GM19438 (cell line): ENCODE measurements at regions not wholly inside any gene's neighbourhood (a gene's known extent, or its start where the extent isn't known, plus 50 kb on each side); places are given as distances from the start of the nearest gene placed in this dataset.

Source experiments
- ATAC-seq: cut with Tn5 transposase; IDR thresholded peaks from one replicate; pipeline ENCODE4 v1.9.1; 2021; ENCODE audit warnings: low read depth; ENCODE audit not compliant: unreplicated experiment

DNA sequence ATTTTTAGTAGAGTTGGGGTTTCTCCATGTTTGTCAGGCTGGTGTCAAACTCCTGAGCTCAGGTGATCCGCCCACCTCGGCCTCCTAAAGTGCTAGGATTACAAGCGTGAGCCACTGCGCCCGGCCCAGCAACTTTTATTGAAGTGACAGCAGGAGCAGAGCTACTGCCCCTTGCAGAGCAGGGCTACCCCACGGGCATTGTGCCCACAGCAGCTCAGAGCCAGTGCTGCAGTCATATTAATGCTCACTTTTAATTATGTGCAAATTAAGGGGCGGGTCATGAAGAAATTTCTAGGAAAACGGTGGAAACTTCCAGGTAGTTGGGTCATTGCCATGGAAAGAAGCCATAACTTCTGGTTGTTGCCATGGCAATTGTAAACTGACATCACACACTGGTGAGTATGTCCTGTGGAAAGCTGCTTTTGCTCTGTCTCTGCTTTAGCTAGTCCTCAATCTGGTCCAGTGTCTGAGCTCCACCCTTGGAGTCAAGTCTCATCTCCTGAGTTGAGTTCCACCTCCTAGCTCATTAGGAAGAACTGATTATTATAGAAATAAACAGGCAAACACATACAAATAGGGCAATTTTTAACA lies 127.3 kb upstream of the ADGRL4 start:
- no peak for ATAC-seq

DNA sequence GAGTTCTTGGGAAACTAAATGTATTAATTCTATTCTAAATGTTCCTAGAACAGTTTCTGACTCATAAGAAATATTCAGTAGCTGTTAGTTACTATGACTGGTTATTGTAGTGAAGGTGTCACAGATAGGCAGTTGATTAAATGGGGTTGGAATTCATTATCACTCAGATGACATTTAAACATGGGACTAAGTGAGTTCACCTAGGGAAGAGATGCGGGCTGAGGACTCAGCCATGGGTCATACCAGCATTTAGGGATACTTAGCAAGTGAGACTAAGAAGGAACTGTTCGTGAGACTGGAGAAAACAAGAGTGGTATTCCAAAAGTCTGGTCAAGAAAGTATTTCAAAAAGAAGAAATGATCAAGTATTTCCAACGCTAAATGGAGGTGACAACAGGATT lies 125.1 kb upstream of the ADGRL4 start:
- ATAC-seq = no peak

DNA sequence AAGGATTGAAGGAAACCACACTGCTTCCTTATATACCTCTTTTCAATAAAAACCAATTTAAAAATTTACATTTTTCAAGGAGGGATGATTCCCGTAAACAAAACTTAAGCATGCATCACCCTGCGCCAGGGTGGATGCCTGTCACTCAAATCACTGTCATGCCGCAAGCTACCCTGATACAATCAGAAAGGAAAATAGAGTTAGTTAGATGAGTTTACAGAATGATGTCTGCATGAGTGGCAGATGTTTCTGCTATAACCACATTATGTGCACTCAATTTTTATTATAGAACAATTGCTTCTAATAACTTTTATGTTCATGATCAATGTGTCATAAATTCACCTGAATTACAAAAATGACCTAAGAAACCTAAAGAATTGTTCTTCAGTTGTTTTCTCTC lies 123.4 kb upstream of the ADGRL4 start:
- no peak for ATAC-seq

DNA sequence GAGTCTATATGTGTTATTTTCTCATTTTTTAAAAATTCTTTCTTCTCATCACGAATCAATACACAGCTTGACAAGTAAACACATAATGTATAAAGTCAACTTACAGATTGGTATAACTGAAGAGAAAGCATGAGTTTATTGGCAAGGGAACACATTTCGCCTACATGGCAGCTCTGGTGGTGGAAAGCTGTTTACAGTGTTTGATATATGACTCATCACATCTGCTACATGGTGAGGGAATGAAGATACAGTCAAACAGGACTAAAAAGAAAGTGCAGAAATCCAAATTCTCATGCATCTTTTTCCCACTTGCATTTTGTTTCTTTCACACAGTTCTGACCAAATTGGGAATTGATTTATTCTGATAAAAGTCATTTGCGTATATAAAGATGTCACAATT lies 122.2 kb upstream of the ADGRL4 start:
- ATAC-seq = no peak

DNA sequence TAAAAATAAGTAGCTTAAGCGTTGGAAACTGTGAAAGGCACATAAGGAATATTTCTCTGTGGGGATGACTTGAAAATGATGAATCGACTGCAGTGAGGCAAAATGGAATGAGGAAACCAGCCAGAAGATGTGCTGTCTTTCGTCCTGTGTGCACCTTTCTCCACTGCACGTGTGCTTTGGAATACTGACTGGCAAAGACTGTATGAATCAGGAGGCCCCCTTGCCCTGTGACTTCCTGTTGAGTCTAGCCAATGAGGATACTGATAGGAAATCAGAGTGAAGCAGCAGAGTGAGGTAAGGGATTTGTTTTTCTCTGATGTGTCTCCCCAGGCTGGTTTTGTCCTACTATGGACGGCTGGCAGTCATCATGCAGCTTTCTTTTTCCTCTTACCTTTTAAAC lies 118.2 kb upstream of the ADGRL4 start:
- no peak for ATAC-seq

DNA sequence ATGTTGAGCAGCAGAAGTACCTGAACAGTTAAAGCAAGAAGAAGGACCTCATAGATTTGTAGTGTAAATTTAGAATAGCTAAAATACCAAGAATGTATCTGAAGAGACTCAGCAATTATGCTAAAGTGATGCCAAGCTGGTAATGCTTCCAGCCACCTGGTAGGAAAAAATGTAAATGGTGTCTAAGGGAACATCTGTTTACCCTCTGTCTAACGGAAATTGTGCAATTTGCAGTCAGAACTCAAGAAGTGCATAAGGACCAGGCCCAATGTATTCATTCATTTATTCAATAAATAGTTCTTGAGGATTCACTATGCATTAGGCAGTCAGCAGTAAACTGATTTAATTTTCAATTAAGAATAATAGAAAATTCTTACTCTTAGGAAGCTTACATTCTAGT lies 116.0 kb upstream of the ADGRL4 start:
- ATAC-seq = no peak

DNA sequence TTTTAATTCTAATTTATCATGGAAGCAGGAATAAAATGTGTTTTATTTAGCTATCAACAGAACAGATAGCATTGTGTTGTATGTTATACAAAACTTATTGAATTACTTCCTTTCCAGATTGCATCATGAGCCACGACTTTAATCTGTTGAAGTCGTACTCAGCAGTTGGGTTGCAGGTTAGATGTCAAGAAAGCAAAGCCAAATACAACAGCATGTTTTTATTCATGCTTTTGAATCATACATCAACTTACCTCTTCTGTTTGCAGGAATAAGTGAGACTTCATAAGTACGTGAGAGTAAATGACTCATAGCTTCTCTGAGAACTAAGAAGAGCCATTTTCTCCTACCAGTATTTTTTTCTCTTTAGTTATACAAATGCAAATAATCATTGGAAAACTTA lies 110.8 kb upstream of the ADGRL4 start:
- no peak for ATAC-seq

DNA sequence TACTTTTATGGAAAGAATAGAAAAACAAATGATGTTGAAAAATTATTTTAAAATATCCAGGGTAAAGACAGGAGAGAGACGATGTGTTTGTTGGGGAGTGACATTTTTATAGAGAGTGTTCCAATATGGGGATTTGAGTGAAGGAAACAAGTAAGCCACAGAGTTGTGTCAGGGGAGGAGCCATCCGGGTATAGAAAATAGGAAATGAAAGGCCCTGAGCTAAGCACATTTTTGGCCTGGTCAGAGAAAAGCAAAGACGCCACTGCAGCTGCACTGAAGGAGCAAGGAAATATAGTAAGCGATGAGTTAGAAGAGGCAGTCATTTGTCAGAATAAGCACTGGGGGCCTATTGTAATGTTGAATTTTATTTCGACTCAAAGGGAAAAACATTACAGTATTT lies 107.3 kb upstream of the ADGRL4 start:
- no peak for ATAC-seq

DNA sequence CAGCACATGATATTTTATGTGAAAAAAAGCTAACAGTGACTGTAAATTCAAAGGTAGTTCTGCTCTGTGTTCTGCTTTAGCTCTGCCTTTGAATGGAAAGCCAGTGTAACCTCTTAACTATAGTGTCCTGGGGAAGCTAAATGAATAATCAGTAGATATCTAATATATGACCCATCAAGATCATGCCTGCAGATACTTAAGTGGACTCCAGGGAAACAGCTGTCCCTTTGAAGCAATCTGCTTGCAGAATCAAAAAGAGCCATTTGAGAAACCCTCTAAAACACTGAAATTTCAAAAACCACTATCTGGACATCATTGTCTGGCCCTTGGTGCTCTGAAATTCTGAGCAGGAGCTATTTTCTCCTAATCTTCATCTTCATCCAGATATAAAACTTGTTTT lies 104.2 kb upstream of the ADGRL4 start:
- no peak for ATAC-seq

DNA sequence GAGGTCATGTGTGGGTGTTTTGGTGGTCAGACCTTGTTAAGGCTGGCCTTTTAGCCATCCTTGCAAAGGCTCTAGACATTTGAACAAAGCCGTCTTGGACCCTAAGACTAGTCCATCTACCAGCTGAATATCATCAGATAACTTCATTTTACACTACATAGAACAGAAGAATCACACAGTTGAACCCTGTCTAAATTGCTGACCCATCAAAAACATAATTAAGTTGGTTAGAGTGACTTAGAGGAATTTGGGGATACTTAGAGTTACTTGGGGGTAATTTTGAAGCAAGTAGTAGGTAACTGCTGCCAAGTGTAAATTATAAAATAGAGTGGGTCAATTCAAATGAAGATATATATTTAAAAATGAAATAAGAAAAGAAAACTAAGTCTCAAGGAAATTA lies 102.9 kb upstream of the ADGRL4 start:
- no peak for ATAC-seq

DNA sequence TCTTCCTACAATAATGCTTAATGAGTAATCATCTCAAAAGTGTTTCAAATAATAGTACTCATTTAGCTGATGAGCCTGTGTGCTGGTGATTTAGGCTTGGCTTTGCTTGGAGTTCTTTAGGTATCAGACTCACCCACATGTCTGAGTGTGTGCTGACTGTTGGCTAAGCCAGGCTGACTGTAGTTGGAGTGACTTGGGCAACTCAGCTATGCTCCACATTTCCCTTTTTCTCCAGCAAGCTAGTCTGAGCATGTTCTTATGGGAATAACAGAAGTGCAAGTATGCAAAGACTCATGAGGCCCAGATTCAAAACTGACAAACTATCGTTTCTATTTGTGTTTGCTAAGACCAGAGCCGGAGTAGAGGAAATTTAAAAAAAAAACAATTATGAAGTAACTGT lies 99.0 kb upstream of the ADGRL4 start:
- ATAC-seq = no peak

DNA sequence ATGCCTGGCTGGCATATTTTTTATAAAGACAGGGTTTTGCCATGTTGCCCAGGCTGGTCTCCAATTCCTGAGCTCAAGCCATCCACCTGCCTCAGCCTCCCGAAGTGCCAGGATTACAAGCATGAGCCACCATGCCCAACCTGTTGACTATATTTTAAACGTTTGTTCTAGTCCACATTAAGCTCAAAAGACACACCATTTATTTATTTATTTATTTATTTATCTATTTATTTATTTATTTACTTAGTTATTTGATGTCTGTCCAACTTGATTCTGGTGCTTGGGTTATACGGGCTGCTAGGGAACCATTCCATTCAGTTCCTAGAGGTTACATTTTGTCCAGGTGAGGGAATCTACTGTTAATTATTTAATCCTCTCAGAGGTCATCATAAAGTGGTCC lies 98.1 kb upstream of the ADGRL4 start:
- no peak for ATAC-seq

DNA sequence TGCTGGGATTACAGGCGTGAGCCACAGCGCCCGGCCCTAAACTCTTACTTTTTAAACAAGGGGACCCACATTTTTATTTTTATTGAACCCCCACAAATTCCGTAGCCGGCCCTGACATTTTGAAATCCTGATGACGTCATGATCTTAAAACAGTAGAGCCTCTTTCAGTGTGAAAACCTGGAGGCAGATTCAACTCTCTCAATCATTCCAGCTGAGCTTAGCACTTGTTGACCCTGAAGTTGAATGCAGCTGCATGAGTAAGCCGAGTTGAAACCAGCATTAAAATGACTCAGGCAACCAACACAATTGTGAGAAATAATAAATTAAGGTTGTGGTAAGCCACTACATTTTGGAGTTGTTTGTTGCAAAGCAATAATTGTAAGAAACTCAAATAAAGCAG lies 93.9 kb upstream of the ADGRL4 start:
- no peak for ATAC-seq

DNA sequence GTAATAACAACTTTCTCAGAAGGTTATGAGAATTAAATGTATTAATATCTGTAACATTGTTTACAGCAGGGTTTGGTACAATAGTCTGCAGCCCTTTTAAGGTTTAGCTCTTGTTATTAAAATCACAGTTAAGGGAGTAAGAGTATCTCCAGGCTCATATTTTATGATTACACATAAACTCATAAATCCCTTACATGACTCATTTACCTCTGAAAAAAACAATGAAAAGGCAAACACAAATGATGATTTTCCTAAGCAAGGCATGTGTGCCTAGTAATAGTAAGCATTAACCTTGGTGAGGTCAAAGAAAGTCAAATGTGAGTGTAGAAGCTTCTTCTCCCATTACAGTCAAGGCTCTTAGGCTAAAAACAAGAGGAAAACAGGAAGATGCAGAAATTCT lies 84.5 kb upstream of the ADGRL4 start:
- no peak for ATAC-seq

DNA sequence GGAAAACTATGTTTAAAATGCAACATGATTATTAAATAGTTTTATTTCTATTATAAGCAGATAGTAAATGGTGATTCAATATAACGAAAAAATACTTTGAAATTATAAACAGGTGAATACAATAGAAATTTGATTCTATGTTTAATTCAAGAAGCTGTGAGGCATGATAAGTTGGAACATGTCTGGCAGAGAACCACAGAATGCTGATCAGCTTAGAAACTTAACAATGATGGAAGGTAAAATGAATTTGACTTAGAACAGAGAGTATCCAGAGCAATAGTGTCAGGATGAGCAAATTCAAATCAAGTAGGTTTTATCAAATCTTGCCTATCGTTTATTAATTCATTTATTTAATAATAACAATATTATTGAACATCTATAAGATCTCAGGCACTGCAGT lies 83.4 kb upstream of the ADGRL4 start:
- no peak for ATAC-seq

DNA sequence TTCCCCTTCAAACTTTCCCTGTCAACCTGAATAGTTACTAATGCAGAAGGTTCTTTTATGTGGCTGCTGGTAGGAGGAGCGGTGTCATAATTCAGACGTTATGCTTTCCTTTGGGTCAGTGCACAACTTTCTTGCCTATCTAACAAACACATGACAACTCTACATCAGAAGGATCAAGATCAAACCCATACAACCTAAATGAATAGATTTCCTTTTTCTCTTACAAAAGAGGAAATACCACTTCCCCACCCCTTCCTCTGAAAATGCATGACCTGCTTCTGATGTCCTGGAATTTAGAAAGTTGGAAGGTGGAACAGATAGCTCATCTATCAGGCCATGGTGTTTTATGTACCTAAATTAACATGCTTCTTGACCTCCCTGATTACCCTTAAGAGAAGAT lies 75.7 kb upstream of the ADGRL4 start:
- no peak for ATAC-seq

DNA sequence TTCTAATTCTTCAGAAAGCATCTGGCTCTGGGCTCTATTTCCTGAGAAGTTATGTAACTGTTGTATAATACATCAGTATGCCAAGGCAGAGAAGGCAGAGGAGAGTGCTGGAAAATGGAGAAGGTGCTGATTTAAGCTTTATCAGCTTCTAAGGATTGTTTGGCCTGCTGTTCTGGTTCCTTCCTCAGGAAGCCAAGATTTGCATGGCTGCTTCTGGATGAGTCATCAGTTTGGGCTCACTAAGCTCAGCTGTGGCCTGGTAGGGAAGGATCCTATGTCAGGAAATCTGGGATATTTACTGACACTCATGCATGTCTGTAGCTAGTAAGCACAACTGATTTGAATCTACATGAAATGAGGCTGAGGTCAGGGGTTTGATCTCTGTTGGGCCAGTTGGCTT lies 73.2 kb upstream of the ADGRL4 start:
- ATAC-seq = no peak

DNA sequence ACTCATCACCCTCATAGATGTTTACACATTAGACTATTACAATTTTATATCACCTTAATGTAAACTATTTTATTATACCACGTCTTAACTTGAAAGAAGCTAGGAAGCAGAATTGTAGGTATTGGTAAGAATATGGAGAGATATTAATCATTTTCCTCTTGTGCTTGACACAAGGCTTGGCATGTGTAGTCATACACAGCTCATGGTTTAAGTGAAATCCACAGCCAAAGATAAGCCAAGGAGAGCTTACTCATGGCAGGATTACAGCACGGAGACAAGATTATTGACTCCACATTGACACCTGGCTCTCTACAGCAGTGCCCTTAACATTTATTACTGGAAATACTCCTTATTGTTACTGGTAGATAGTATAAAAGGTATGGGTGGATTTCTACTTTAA lies 68.4 kb upstream of the ADGRL4 start:
- ATAC-seq = no peak

DNA sequence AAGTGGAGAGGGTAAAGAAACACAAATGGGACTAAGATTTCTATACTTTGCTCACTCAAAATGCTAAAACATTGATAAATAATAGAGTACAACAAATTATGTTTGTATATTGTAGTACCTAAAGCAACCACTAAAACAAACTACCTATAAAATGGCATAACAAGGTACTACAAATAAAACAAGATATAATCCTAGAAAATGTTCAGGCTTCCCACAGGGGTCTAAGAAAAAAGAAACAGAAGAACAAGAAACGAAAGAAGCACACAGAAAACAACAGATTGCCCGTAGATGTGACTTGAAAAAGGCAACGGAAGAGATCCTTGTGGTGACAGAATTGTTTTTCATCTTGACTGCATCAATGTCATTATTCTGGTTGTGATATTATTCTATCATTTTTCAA lies 63.3 kb upstream of the ADGRL4 start:
- ATAC-seq = no peak

DNA sequence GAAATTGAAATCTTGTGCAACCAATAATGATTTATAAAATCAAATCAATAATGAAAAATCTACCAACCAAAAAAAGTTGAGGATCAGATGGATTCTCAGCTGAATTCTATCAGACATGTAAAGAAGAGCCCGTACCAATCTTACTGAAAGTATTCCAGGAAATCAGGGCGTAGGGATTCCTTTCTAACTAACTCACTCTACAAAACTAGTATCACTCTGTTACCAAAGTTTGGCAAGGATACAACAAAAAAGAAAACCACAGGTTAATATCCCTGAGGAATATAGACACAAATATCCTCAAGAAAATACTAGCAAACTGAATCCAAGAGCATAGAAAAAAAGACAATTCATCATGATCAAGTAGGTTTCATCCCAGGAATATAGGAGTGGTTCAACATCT lies 52.8 kb upstream of the ADGRL4 start:
- no peak for ATAC-seq
